HG02571 (cell line): ENCODE measurements at regions not wholly inside any gene's neighbourhood (a gene's known extent, or its start where the extent isn't known, plus 50 kb on each side); places are given as distances from the start of the nearest gene placed in this dataset.
"Not testable (repeated sequence)": the region's sequence is repeated elsewhere in the genome, so short reads cannot be mapped to it uniquely, and the experiment has no call there.

Source experiments
- ATAC-seq: cut with Tn5 transposase; IDR thresholded peaks from one replicate; pipeline ENCODE4 v1.9.1; 2021; ENCODE audit warnings: mild to moderate bottlenecking, moderate library complexity; ENCODE audit not compliant: unreplicated experiment

GRCh38 chr14:44388306-44388705 lies 118.8 kb downstream of the FSCB start:
- no peak for ATAC-seq

- ATAC-seq = no peak
Measured at GRCh38 chr14:44385906-44386305, 121.2 kb downstream of the FSCB start.

GRCh38 chr14:44385296-44385695 lies 121.8 kb downstream of the FSCB start:
- ATAC-seq = not testable (repeated sequence)

GRCh38 chr14:44384601-44385293 lies 122.3 kb downstream of the FSCB start:
- not testable (repeated sequence) for ATAC-seq

- ATAC-seq = no peak
Measured at GRCh38 chr14:44384093-44384492, 123.0 kb downstream of the FSCB start.

- no peak for ATAC-seq
Measured at GRCh38 chr14:44383636-44384035, 123.4 kb downstream of the FSCB start.

- ATAC-seq = no peak
Measured at GRCh38 chr14:44379292-44379977, 127.6 kb downstream of the FSCB start.

- no peak for ATAC-seq
Measured at GRCh38 chr14:44374906-44375305, 132.2 kb downstream of the FSCB start.

GRCh38 chr14:44372807-44373489 lies 134.1 kb downstream of the FSCB start:
- no peak for ATAC-seq

GRCh38 chr14:44372231-44372630 lies 134.9 kb downstream of the FSCB start:
- no peak for ATAC-seq

- ATAC-seq = no peak
Measured at GRCh38 chr14:44370727-44371126, 136.4 kb downstream of the FSCB start.

- no peak for ATAC-seq
Measured at GRCh38 chr14:44369401-44370123, 137.5 kb downstream of the FSCB start.

- no peak for ATAC-seq
Measured at GRCh38 chr14:44361083-44361482, 146.0 kb downstream of the FSCB start.

- no peak for ATAC-seq
Measured at GRCh38 chr14:44353805-44354204, 153.3 kb downstream of the FSCB start.

- no peak for ATAC-seq
Measured at GRCh38 chr14:44352201-44352600, 154.9 kb downstream of the FSCB start.

- no peak for ATAC-seq
Measured at GRCh38 chr14:44347316-44347715, 159.8 kb downstream of the FSCB start.

GRCh38 chr14:44341116-44341515 lies 166.0 kb downstream of the FSCB start:
- ATAC-seq = no peak

- no peak for ATAC-seq
Measured at GRCh38 chr14:44339862-44340261, 167.2 kb downstream of the FSCB start.

GRCh38 chr14:44339231-44339630 lies 167.9 kb downstream of the FSCB start:
- ATAC-seq = no peak

- ATAC-seq = no peak
Measured at GRCh38 chr14:44317441-44317746, 189.7 kb downstream of the FSCB start.

GRCh38 chr14:44316647-44317440 lies 190.2 kb downstream of the FSCB start:
- ATAC-seq = no peak
